ENCODE measurements at regions not wholly inside any gene's neighbourhood (a gene's known extent, or its start where the extent isn't known, plus 50 kb on each side); places are given as distances from the start of the nearest gene placed in this dataset.

DNA sequence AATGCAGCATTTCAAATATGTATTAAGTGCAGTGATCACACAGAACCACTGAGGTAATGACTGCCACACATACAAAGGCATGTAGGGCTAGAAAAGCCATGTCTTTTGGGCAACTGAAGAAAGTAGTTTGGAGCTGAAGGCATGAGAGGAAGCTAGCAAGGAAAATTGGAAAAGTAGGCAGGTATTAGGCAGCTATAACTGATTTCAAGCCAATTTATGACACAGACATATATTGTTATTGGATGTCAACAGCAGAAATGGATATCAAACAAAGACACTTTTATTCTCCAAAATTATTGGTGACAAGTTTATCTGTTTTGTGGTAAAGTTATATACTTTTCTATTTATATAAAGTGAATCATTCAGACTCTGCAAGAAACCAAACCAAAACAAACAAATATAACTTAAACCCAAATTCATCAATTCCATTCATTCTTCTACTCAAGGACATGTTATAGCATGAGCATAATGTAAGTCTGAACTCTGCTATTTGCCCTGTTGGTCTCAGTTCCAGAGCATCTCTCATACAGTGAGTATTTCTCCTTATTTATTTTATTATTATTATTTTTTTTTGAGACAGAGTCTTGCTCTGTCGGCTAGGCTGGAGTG, 307.4 kb upstream of the COL8A1 start:
- H3K4me1 ChIP-seq: no peaks in the 10 kb centered on the region
- intact Hi-C loops (cut with DNase I): no loop called here
- DNase-seq (ENCODE audit: extremely low spot score in 2 of 2): no peak
- no peaks in the 10 kb centered on the region for H3K36me3 ChIP-seq
- H3K27me3 ChIP-seq: no peaks in the 10 kb centered on the region
- no peaks in the 10 kb centered on the region for H3K9me3 ChIP-seq
- TF ChIP-seq, protein P1, sequence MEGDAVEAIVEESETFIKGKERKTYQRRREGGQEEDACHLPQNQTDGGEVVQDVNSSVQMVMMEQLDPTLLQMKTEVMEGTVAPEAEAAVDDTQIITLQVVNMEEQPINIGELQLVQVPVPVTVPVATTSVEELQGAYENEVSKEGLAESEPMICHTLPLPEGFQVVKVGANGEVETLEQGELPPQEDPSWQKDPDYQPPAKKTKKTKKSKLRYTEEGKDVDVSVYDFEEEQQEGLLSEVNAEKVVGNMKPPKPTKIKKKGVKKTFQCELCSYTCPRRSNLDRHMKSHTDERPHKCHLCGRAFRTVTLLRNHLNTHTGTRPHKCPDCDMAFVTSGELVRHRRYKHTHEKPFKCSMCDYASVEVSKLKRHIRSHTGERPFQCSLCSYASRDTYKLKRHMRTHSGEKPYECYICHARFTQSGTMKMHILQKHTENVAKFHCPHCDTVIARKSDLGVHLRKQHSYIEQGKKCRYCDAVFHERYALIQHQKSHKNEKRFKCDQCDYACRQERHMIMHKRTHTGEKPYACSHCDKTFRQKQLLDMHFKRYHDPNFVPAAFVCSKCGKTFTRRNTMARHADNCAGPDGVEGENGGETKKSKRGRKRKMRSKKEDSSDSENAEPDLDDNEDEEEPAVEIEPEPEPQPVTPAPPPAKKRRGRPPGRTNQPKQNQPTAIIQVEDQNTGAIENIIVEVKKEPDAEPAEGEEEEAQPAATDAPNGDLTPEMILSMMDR (IDR thresholded peaks at IDR 0.05): no peak
- TF ChIP-seq POLR2A (IDR thresholded peaks at IDR 0.05) (no peak), POLR2AphosphoS5 (IDR thresholded peaks at IDR 0.05; ENCODE audit: insufficient read depth in 1 of 2, low read depth in 1 of 2) (no peak)
- no peak overlapping the region for H3K4me3 ChIP-seq
- no peak overlapping the region for H3K27ac ChIP-seq

DNA sequence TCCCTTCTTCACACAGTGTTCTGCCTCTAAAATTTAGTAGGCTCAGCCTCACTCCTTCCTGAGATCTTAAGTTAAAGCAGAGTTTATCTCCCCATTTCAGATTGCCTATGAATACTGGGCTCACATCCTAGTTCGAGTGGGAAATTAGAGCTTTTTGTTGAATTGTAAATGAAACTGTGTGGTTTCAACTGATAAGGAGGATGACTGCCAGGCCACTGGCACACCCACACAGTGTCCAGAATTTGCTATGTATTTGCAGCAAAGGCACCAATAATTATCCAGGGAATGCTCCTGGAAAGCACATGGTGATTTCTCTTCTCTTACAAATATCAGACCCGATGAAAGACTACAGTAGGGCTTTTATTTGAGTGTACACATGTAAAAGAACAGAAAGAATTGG, 308.1 kb upstream of the COL8A1 start:
- Histone ChIP-seq H3K4me3 (no peak overlapping the region), H3K27ac (no peak overlapping the region), H3K27me3 (no peaks in the 10 kb centered on the region), H3K9me3 (no peaks in the 10 kb centered on the region), H3K4me1 (no peaks in the 10 kb centered on the region), H3K36me3 (no peaks in the 10 kb centered on the region)
- intact Hi-C loops (cut with DNase I): no loop called here
- TF ChIP-seq POLR2A (IDR thresholded peaks at IDR 0.05) (no peak), POLR2AphosphoS5 (IDR thresholded peaks at IDR 0.05; ENCODE audit: insufficient read depth in 1 of 2, low read depth in 1 of 2) (no peak)
- TF ChIP-seq, protein P1 (IDR thresholded peaks at IDR 0.05): no peak
- DNase-seq (ENCODE audit: extremely low spot score in 2 of 2): no peak

DNA sequence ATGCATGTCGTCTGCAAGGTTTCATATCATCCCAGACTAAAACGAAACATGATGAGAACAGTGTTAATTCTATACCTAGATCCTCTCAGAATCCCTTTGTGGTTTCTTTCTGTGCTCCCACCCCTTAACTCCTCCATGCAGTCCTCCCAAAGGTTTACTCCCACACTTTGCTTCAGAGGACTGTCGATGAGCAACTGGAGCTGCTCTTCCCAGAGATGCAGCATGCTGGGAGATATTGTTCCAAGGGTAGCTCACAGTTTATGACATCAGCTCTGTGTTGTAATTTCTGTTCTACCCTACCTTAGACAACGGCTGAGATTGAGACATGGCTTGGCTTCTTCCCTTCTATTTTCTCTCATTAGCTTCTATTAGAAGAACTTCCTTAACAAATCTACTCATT, 313.0 kb upstream of the COL8A1 start:
- H3K36me3 ChIP-seq: no peaks in the 10 kb centered on the region
- no peaks in the 10 kb centered on the region for H3K9me3 ChIP-seq

DNA sequence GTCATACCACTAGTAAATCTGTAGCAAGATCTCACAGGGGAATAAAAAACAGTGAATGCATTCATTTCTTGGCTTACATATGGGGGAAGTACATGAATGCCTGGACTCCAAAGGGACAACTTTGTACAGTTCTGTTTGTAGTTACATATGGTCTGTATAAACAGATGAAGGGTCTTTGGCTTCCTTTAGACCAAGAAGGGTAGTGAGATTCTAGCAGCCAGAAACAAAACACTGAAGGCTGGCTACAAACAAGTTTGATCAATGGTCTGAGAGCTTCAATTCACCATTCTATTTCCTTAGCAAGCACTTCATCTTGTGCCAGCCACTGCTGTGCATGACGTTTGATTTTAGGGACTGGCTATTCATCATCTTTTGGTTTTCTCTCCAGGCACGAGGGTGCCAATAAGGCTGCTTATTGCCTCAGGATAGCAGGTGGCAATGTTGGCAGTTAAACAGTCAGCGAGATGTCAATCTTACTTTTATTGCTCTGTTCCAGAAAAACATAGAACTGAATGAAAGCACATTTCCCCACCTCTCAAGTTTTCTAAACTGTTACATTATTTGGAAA, 313.7 kb upstream of the COL8A1 start:
- intact Hi-C loops (cut with DNase I): no loop called here
- Histone ChIP-seq H3K4me1 (peaks cover 11% of the 10 kb centered on the region), H3K36me3 (no peaks in the 10 kb centered on the region), H3K9me3 (no peaks in the 10 kb centered on the region), H3K4me3 (no peak overlapping the region), H3K27me3 (no peaks in the 10 kb centered on the region), H3K27ac (no peak overlapping the region)
- TF ChIP-seq POLR2A (IDR thresholded peaks at IDR 0.05): no peak
- TF ChIP-seq, protein P1 (IDR thresholded peaks at IDR 0.05): no peak
- no peak for TF ChIP-seq POLR2AphosphoS5 (IDR thresholded peaks at IDR 0.05; ENCODE audit: insufficient read depth in 1 of 2, low read depth in 1 of 2)
- no peak for DNase-seq (ENCODE audit: extremely low spot score in 2 of 2)

More for the DNA sequence above, 313.0 kb upstream of the COL8A1 start:
- intact Hi-C loops (cut with DNase I): no loop called here
- no peak overlapping the region for H3K27ac ChIP-seq
- peaks cover 11% of the 10 kb centered on the region for H3K4me1 ChIP-seq
- no peaks in the 10 kb centered on the region for H3K27me3 ChIP-seq
- no peak for DNase-seq (ENCODE audit: extremely low spot score in 2 of 2)
- TF ChIP-seq POLR2AphosphoS5 (IDR thresholded peaks at IDR 0.05; ENCODE audit: insufficient read depth in 1 of 2, low read depth in 1 of 2) (no peak), POLR2A (IDR thresholded peaks at IDR 0.05) (no peak)
- TF ChIP-seq, protein P1 (IDR thresholded peaks at IDR 0.05): no peak
- H3K4me3 ChIP-seq: no peak overlapping the region

DNA sequence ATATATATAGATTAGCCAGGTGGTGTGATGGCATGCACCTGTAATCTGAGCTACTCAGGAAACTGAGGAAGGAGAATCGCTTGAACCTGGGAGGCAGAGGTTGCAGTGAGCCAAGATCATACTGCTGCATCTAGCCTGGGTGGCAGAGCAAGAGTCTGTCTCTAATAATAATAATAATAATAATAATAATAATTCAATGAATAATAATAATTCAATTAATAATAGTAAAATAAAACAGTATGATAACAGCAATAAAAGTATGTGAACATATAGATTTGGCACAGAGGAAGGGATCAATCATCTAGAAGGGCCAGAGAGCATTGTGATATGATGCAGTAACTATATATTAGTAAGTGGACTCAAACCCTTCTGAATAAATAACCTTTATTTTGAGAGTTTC, 314.5 kb upstream of the COL8A1 start:
- Histone ChIP-seq H3K27me3 (no peaks in the 10 kb centered on the region), H3K27ac (no peak overlapping the region), H3K36me3 (no peaks in the 10 kb centered on the region), H3K4me1 (peaks cover 11% of the 10 kb centered on the region), H3K4me3 (no peak overlapping the region), H3K9me3 (no peaks in the 10 kb centered on the region)
- TF ChIP-seq POLR2A (IDR thresholded peaks at IDR 0.05): no peak
- TF ChIP-seq, protein P1 (IDR thresholded peaks at IDR 0.05): no peak
- no peak for TF ChIP-seq POLR2AphosphoS5 (IDR thresholded peaks at IDR 0.05; ENCODE audit: insufficient read depth in 1 of 2, low read depth in 1 of 2)
- no peak for DNase-seq (ENCODE audit: extremely low spot score in 2 of 2)
- intact Hi-C loops (cut with DNase I): no loop called here
